Ureter (tissue), 1 donor: ENCODE measurements at regions not wholly inside any gene's neighbourhood (a gene's known extent, or its start where the extent isn't known, plus 50 kb on each side); places are given as distances from the start of the nearest gene placed in this dataset.

ENCODE experiments used
- DNase-seq: peaks from one replicate; pipeline ENCODE4 v3.0.0-alpha.2; 2020; ENCODE audit warnings: low spot score
- donor health status: DM: yes; HTN: yes; CAD: no.

DNA sequence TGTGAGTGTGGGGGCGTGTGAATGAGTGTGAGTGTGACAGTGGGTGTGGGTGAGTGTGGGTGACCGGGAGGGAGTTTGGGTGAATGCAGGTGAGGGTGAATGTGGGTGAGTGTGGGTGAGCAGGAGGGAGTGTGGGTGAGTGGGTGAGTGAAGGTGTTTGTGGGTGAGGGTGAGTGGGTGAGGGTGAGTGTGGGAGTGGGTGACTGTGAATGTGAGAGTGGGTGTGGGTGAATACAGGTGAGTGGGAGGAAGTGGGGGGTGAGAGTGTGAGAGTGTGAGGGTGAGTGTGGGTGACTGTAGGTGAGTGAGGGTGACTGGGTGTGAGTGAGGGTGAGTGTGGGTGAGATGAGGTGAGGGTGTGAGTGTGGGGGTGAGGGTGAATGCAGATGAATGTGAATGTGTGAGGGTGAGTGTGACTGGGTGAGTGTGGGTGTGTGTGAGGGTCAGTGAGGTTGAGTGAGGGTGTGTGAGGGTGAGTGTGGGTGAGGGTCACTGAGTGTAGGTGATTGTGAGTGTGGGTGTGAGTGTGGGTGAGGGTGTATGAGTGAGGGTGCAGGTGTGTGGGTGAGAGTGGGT lies 1677.3 kb upstream of the TENM3 start:
- DNase-seq: no peak

DNA sequence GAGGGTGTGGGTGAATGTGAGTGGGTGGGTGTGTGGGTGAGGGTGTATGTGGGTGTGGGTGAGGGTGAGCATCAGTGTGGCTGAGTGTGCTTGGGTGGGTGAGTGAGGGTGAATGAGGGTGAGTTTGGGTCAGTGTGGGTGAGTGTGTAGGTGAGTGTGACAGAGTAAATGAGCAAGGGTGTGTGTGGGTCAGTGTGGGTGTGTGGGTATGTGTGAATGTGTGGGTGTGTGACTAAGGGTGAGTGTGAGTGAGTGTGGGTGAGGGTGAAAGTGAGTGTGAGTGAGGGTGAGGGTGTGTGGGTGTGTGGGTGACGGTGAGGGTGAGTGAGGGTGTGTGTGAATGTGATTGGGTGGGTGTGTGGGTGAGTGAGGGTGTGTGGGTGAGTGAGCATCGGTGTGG lies 1676.7 kb upstream of the TENM3 start:
- DNase-seq: no peak

DNA sequence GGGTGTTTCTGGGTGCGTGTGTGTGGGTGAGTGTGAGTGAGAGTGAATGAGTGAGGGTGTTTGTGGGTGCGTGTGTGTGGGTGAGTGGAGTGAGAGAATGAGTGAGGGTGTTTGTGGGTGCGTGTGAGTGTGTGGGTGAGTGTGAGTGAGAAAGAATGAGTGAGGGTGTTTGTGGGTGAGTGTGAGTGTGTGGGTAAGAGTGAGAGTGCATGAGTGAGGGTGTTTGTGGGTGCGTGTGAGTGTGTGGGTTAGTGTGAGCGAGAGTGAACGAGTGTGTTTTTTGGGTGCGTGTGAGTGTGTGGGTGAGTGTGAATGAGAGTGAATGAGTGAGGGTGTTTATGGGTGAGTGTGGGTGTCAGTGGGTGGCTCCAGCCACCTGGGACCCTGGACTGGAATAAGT lies 1676.1 kb upstream of the TENM3 start:
- DNase-seq: no peak

DNA sequence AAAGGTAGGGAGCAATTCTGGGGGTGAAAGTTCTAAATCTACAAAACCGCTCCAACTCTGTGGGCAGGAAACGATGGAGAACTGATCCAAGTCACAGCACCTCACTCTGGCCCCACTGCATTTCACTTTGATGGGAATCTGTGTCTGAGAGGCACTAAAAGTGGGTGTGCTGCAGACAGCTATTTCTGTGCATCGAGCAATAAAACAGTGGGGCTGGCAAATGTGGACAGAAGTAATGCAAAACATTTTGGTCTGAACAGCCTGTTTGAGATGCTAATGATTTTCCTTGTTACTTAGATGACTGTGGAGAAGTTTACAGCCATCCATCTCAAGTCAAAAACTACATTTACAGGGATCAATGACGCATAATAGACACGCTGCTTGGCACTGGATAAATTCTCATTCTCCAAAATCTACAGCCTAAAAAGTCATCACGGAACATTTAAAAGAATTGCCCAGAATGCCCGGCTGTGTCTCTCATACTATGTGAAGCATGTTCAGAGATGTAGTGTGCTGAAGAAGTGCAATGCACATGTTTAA lies 1671.6 kb upstream of the TENM3 start:
- DNase-seq: no peak

DNA sequence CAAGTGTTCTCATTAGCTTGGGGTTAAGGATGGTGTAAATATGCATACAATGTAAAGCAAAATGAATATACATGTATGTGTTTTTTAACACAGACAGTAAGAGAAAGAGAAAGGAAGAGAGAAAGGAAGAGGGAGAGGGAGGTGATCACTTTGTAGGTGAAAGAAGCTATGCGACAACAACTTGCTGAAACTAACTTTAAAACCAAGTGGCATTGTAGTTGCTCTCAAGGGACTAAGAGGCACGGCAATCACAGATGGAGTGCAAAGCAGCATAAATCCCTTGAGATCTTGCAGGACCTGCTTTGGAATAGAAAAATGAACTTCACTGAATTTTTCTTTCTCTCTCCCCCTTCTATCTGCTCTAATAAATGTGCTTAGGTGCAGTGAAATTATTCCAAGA lies 1665.0 kb upstream of the TENM3 start:
- DNase-seq: no peak

DNA sequence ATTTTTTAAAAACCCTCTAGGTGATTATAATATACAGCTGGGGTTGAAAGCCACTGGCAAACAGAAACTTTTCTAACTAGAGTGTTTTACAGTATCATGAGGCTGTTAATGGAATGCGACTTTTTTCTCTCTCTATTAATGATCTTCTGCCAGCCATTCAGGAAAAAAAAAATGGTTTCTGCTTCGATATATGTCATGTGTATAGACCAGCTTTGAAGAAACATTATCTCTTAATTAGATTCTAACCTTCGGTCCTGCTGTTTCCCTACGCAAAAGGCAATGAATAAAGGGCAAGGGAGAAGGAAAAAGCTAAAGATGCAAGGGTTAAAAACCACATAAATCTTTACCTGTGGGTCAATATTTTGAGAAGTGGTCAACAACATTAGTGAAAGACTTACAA lies 1662.1 kb upstream of the TENM3 start:
- no peak for DNase-seq

DNA sequence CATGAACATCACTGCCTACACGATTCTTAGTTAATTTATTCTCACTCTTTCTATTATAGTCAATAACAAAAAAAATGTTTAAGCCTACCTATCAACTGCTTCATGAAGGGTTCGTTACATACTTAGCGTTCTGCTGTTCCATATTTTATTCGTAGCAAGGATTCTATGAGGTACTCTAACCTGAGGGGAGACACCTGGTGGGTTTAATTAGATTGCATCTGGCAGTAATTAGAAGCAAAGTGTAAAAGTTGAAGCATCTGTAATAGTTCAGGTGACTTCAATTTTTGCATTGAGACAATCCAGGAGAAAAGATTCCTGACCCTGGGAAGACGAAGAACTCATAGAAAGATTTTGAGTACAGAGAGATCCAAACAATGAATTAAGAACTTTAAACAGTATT lies 1655.8 kb upstream of the TENM3 start:
- no peak for DNase-seq

DNA sequence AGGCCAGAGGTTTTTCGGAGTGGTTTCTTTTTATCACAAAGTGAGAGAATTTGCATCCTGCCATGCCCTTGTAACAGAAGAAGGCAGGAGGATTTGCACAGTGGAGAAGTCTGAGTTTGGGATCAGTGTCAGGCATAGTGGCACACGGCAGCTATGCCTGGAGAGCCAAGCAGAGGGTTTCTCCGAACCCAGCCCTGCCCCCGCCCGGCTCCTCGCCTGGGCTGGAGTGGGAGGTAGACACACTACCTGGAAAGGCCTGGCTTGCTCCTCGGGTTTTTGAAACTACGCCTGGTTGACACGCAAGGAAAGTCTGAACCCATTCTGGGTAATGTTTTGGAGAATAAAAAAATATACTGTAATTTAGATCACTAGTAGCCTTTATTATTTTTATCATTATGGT lies 1653.6 kb upstream of the TENM3 start:
- DNase-seq: no peak

DNA sequence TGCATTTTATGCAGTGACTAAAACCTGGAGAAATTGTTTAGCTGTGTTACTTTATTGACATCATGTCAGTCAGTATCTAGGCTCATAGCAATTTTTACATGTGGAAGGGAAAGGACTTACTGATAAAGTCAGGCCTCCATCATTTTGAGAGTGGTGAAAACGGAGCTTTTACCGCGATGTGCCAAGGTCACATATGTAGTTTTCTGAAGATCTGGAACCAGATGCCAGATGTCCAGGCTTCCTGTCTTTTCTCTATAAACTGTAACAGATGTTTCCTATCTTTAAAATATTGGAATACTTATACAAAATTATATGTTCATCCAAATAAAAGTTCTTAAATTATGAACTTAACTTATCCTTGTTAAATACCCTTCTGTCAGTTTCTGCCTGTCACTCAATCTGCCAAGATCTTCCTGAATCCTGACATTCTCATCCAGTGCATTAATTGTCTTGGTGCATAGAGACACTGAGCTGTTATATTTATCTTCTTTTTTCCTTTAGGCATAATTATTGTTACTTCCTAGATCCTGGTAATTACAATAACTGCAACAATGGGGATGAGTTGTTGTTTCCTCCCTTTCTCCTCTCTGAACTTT lies 1646.2 kb upstream of the TENM3 start:
- no peak for DNase-seq

DNA sequence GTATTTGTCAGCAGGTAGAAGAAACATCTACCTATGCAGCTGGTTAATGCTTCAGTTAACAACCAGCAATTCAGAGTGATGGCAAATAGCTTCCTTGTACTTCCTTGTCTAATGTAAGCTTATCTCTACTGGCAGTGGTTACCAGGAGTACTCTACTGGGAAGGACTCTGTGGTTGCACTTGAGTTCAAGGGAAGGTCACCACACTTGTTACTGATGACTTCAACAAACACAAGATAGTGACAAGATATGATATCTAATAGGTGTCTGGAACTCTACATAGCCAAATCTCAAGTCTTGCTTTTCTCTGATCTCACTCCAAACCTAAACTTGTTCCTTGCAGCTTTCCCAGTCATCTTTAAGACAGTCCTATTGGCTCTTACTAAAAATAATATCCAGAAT lies 1644.9 kb upstream of the TENM3 start:
- no peak for DNase-seq

DNA sequence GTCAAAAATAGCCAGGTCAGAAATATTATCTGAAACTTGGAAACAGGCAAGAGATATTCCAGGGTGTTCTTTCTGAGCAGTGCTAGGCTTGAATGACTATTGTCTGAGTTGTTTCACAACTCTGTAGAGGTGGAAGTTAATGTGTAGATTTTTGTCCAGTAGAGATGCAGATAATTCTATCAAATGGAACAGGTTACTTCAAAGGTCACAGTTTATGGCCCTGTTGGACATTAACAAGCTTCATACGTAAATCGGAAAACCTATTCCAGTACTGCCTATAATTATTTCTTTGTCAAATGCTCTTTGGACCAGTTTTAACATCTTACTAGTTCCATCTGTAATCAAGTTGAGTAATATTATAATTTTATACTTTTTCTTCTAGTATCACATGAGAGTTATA lies 1639.4 kb upstream of the TENM3 start:
- DNase-seq: no peak

DNA sequence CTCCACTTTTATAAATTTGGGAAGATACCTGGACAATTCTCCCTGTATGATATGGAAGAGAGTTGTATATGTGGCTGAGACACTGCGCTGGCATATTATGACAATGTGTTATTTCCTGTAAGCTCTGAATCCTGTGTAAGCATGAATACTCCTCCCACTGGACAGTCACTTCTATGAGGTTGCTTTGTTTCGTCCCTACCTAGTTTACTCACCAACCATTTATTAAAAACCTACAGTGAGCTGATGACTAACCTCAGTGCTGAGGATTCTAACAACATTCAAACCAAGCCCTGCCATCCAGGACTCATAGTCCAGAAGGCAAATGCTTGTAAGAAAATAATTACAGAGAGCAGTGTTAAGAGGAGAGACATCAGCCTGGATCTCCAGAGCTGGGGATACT lies 1632.9 kb upstream of the TENM3 start:
- no peak for DNase-seq

DNA sequence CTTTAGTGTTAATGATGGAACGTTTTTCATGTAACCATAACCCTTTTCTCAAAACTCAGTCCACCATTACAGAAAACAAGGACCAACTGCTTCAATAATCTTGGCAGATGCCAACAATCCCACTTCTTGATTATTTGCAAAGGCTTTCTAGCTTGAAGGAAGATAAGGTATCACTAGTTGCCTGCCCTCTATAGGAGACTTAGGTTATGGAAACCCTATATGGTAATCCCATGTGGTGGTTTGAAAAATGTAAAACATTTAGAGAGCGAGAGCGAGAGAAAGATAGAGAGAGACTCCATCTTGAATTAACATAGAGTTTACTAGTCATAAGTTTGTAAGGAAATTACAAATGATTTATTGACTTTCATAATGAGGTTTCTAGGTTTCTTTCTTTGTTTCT lies 1627.5 kb upstream of the TENM3 start:
- DNase-seq: no peak

DNA sequence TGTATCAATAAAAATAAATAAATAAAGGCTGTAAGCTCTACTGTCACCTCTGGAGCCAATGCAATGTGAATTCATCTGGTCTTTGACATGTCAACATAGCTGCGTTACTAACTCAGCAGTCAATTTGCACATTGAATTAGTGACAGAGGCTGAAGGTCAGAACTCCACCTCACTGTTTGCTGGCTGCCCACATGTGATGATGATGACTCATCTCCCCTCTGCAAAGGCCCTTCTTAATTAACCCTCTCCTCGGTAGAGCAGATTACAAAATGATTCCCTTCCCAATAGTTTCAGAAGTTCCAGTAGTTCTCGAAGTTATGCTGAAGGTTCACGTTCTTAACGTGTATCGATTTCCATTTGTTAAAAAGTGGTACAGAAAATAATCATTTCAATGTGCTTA lies 1626.0 kb upstream of the TENM3 start:
- no peak for DNase-seq

DNA sequence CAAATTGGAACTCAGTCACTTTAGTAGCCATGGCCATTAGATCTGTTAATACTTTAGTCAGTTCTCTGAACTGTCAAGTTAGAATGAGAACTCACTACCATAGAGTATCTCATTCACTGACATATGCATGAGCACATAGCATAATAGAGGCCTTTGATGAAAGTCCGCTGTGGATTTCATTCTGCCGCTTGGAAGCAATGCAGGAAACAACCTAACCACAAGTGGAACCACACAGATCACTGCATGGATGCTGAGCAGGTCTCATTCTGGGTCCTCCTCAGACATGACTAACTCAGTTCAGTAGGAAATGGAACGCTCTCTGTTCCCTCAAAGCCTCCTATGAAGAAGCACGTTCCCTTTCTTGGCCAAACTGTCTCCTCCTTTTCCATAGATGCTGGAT lies 1624.8 kb upstream of the TENM3 start:
- no peak for DNase-seq

DNA sequence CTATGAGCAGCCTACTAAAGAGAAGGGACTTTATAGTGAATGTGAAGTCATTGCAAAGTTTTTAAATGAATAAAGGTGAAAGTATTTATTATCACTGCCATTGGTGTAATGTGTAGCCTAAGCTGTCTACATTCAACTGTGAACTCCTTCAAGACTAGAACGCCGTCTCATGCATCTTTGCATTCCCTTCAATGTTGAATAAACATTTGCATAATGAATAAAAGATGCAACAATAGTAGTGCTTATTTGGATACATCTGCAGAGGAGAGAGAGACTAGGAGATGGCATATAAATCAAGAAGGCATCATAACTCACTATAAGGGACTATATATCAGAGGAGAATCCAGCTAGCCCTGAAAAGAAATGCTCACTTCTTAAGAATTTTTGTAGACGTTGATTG lies 1623.8 kb upstream of the TENM3 start:
- no peak for DNase-seq

DNA sequence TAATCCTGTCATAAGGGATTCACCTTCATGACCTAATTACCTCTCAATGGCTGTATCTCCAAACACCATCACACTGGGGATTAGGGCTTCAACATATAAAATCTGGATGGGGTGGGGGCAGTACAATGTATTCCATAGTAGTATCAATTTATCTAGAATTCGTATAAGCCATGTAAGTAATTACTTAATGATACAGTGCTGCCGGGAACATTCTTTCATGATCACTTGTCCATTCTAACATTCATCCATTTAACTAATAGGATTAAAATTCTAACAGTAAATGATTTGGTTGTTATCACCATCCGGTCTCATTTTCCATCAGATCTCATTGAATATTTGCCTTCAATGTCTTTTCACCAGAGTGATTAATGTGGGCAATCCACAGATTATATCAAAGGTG lies 1620.9 kb upstream of the TENM3 start:
- no peak for DNase-seq

DNA sequence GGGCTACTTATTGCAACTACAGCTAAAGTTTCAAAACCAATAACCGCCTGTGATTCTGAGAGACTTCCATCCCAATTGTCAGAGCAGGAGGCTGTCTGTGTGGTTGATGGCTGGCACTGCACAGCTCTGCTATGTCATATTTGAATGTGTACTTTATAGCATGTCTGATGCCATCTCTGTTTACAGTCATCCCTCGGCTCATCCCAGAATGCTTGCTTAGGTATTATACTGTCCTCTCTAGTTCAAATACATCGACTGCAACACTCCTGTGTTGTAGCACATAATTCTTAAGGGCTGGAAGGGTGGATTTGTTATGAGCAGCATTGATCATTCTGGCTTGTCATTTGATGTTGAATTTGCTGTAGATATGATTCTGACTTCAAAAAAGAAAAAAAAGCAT lies 1617.5 kb upstream of the TENM3 start:
- DNase-seq: no peak

DNA sequence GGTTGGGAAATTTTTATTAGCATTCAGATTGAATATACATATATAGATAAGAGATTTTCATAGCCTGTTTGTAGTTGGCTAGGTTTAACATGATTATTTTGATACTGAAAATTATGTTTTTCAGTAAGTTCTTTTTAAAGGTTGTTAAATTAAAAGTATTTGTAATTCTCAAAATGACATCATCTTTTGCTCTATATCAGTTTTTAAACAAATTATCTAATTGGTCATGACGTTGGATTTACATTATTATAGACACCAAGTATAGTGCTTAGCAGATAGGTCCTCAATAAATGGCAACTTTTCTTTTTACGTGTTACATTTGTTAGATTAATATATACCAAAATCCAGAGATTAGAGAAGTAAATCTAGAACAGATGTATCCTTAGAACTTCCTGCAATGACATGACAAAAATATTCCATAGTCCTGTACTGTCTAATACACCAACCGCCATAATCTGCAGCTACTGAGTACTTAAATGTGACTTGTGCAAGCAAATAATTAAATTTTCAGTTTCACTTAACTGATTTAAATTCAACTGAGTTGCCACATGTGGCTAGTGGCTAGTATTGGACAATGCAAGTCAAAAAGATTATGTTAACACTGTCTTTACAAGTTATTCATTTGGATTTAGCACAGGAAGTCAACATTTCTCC lies 1613.1 kb upstream of the TENM3 start:
- no peak for DNase-seq

DNA sequence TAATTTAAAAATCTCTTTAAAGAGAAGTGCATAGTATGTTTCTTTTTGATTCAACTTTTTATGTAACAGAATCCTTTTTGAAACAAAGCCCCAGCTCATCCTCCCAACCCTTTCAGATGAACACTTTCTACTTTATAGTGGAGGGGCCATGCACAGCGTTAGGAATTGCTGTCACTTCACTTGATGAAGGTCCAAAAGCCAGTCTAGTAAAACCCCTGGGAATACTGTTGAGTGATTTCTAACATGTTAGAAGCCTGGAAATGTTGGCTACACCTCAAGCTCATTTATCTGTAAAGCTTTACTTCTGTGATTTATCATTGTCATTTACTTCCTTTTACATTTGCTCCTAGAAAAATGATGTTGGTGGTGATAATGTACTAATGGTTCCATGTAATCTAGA lies 1608.9 kb upstream of the TENM3 start:
- no peak for DNase-seq

DNA sequence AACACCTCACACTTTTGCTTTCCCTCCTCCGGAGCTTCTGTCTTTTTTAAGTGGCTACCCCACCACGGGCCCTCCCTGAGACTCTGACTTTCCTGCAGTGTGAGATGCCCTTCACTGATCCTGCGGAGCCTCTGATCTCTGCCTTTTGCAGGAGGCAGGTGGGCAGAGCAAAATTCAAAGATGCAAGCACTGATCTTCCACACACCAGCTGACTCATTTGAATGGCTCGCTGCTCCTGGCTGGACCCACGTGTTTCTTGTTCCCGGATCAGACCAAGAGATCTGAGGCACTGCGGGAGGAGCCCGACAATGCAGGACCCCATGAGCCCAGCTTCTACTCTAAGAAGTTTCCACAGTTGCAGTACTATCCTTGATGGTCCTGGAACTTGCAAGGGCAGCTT lies 1607.9 kb upstream of the TENM3 start:
- DNase-seq: no peak

DNA sequence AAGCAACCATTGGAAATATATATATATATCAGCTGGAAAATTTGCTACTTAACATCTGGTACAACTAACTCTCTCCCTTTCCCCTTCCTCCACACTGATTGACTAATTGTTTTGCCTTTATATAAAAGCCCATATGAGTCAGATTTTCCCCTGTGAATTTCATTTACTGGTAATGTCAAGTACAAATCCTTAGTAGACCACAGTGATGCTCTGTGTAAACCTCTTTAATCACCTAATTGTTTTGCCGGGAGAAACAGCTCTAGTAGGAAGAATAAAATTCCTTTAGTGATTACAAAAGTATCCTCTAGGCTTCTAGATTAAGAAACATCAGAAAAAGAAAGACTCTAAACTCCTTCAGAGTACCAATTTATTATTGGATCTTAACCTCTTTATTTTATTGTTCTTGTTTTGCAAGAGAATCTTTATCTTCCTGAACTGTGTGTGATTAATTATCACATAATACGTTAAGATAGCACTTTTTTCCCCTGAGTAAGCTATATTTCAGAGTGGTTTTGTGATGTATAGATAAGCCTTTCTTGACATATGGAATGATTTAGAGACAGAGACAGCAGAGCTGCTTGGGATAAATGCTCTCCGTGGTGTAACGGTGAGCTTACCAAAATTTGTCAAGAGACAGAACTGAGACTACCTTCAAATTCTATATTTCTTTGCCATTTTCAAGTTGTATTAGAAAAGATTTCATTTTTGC lies 1606.4 kb upstream of the TENM3 start:
- DNase-seq: no peak

DNA sequence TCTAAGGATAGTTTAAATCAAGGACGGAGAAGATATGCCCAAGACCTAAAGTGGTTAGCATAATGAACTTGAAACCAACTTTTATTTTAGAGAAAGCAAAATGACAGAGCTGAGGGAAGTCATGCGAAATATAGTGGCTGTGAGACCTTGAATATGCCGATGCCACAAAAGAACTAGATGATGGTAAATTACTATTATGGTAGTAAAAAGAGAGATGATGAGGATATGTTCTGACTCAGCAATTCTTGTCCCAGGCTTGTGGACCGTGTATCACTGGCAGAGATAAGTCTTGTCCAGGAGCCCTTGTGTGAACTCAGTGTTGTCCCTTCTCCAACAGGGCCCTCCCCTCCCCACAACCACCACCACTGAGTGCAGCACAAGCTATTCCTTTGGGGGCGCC lies 1605.6 kb upstream of the TENM3 start:
- no peak for DNase-seq
